SK-N-SH treated with all-trans-retinoic acid at 6 μM for 48 hours (cell line): ENCODE measurements at regions not wholly inside any gene's neighbourhood (a gene's known extent, or its start where the extent isn't known, plus 50 kb on each side); places are given as distances from the start of the nearest gene placed in this dataset.

Experiments
- ESRRG ChIP-seq: fragments of 250-450 bp; sonication (Bioruptor Pico); IDR thresholded peaks from 2 replicates; pipeline ENCODE4 v1.6.1; 2021; ENCODE audit warnings: mild to moderate bottlenecking
- RARB ChIP-seq: fragments of 250-450 bp; sonication (Bioruptor Pico); IDR thresholded peaks from 2 replicates; pipeline ENCODE4 v1.8.0; 2021; ENCODE audit warnings: mild to moderate bottlenecking, moderate library complexity
- ZFP3 ChIP-seq: fragments of 250-450 bp; sonication (Bioruptor Pico); IDR thresholded peaks from 2 replicates; pipeline ENCODE4 v1.5.0; 2020; ENCODE audit warnings: mild to moderate bottlenecking, moderate library complexity

DNA sequence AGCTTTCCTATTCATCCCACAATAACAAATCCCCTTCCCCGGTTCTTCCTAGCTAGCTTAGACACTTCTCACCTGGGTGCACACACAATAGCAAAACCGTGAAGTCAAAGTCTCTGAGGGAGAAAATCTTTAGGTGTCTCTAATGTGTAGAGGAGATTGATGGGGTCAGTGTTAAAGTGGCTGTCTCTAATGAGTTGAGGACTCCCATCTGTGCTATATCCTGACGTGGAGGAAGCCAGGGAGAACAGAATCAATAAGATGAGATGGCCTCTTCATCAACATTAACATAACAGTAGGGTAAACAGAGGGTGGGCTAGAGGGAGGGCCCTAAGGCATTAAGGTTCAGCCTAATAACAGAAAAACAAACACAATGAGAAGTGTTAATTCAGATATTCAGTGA is 120.4 kb downstream of the SLC5A7 start:
- TF ChIP-seq ESRRG (CRISPR knock-in tag), result no peak
- TF ChIP-seq ZFP3, result no peak
- TF ChIP-seq RARB, result no peak
